ENCODE measurements at regions not wholly inside any gene's neighbourhood (a gene's known extent, or its start where the extent isn't known, plus 50 kb on each side); places are given as distances from the start of the nearest gene placed in this dataset.

GRCh38 chr12:66921151-66921550, 242.3 kb upstream of the GRIP1 start:
- no peak for TF ChIP-seq CTCF (IDR thresholded peaks at IDR 0.05)
- TF ChIP-seq EP300 (IDR thresholded peaks at IDR 0.05) = no peak
- TF ChIP-seq POLR2A (IDR thresholded peaks at IDR 0.05) = no peak

Data from tibial nerve (tissue), 4 donors.